Activated CD8-positive, alpha-beta memory T cell treated with anti-CD3 and anti-CD28 coated beads, Interleukin-2, amount 50 U/mL, for 24 hours (primary cell): ENCODE measurements at regions not wholly inside any gene's neighbourhood (a gene's known extent, or its start where the extent isn't known, plus 50 kb on each side); places are given as distances from the start of the nearest gene placed in this dataset.
"Not testable (repeated sequence)": the region's sequence is repeated elsewhere in the genome, so short reads cannot be mapped to it uniquely, and the experiment has no call there.

Source experiments
- DNase-seq: peaks from one replicate; pipeline ENCODE4 v3.0.0-alpha.2; 2020; ENCODE audit errors: extremely low read depth

DNA sequence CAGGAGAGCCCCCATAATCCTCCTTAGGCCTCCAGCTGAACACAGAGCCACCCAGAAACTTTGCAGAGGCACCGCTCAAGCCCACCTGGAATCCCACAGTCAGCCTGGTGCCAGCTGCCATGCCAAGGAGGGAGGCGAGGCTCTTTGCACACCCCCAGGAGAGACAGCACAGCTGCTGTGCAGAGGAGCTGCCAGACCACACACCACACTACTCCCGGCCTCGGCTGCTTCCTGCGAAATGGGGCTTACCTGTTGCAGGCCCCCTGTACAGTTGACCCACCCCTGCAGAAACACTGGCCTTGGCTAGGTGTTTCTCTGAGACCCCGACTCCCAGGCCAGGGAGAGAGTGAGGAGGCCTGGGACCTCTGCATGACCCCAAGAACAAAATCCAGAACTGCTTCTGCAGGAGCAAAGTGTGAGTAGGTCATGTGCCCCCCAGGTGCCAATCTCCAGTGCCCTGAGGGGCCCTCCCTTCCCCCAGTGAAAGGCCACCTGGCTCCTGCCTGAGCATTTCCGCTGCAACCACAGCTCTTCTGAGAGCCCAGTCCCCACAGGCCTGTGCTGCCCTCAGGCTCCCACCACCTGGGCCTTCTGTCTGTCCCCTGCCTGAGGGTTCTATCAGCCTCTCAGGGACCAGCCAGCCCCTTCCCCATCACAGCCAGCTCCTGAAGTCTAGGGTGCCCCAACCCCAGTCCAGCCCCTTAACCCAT lies 580.4 kb downstream of the UQCRFS1 start:
- DNase-seq, result no peak

DNA sequence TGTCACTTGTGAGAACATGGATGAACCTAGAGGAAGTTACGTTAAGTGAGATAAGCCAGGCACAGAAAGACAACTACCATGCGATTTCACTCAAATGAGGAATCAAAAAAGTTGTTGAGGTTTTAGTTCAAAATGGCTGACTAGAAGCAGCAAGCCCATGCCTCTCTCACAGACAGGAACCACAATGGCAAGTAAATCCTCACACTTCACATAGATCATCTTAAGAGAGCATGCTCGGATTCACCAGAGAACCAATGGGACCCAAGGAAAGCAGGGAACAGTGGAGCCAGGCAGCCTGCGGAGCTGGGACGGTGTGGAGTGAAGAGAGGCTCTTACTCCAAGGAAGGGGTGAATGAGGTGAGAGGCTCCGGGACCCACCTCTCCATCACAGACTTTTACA lies 581.0 kb downstream of the UQCRFS1 start:
- DNase-seq, result no peak

GRCh38 chr19:28627669-28628068 lies 585.3 kb downstream of the UQCRFS1 start:
- no peak for DNase-seq

DNA sequence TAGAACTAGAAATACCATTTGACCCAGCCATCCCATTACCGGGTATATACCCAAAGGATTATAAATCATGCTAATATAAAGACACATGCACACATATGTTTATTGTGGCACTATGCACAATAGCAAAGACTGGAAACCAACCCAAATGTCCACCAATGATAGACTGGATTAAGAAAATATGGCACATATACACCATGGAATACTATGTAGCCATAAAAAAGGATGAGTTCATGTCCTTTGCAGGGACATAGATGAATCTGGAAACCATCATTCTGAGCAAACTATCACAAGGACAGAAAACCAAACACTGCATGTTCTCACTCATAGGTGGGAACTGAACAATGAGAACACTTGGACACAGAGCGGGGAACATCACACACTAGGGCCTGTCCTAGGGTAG lies 586.5 kb downstream of the UQCRFS1 start:
- not testable (repeated sequence) for DNase-seq

- no peak for DNase-seq
Observed at GRCh38 chr19:28619816-28620429, 593.0 kb downstream of the UQCRFS1 start.

DNA sequence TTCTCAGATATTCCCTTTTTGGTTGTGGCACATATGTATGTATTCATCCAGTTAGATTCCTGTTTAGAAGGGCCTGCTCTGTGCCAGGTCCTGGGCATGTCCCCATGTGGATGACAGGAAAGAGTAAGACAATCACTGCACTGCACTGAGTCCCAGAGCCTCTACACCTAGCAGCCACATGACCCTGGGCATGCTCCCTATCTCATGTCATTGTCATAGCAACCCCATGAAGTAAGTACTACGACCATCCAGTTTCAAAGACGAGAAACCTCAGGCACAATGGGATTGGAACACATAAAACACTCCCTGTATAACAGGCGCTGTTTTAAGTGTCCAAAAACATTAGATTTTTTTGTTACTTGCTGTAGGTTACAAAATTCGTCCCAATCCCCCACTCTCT lies 594.4 kb downstream of the UQCRFS1 start:
- no peak for DNase-seq

- no peak for DNase-seq
Observed at GRCh38 chr19:28615966-28616365, 597.0 kb downstream of the UQCRFS1 start.

DNA sequence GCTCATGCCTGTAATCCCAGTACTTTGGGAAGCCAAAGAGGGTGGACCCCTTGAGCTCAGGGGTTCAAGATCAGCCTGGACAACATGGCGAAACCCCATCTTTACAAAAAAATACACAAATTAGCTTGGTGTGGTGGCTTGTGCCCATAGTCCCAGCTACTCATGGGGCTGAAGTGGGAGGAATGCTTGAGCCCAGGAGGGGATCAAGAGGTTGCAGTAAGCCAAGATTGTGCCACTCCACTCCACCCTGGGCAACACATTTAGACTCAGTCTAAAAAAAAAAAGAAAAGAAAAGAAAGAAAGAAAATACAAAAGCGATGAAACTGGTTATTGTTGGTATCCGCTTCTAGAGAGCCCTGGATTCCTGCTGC lies 597.4 kb downstream of the UQCRFS1 start:
- DNase-seq, result no peak

GRCh38 chr19:28614634-28615545 lies 598.1 kb downstream of the UQCRFS1 start:
- DNase-seq, result no peak

DNA sequence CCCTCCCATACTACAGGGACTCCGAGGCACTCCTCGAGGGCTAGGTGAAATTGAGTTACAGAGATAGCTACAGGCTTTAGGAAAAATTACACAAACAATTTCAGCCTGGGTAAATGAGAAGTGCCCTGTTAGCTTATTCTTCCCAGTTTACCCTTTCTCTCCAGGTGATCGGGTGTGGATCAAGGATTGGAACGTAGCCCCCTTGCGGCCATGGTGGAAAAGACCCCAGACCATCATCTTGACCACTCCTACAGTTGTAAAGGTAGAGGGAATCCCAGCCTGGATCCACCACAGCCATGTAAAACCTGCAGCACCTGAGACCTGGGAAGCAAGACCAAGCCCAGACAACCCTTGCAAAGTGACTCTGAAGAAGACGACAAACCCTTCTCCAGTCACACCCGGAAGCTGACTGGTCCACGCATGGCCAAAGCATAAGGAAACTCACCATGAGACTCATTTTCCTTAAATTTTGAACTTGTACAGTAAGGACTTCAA lies 600.6 kb downstream of the UQCRFS1 start:
- DNase-seq, result no peak

DNA sequence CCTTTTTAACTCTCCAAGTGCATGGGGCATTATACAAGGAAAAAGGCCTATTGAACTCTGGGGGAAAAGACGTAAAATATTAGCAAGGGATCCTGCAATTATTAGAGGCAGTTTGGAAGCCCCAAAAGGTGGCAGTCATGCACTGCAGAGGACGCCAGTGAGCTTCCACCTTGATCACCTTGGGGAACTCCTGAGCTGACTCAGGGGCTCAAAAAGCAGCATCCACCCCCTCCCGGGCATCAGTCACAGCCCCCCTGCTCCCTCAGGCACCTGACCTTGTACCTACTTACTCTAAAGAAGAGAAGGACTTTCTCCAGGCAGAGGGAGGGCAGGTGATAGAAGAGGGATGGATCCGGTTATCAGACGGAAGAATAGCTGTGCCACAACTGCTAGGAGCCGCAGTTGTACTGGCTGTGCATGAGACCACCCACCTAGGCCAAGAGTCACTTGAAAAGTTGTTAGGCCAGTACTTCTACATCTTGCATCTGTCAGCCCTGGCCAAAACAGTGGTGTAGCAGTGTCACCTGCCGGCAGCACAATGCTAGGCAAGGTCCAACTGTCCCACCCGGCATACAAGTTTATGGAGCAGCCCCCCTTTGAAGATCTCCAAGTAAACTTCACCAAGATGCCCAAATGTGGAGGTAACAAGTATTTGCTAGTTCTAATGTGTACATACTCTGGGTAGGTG lies 601.6 kb downstream of the UQCRFS1 start:
- DNase-seq, result not testable (repeated sequence)

GRCh38 chr19:28610731-28611130 lies 602.2 kb downstream of the UQCRFS1 start:
- no peak for DNase-seq

DNA sequence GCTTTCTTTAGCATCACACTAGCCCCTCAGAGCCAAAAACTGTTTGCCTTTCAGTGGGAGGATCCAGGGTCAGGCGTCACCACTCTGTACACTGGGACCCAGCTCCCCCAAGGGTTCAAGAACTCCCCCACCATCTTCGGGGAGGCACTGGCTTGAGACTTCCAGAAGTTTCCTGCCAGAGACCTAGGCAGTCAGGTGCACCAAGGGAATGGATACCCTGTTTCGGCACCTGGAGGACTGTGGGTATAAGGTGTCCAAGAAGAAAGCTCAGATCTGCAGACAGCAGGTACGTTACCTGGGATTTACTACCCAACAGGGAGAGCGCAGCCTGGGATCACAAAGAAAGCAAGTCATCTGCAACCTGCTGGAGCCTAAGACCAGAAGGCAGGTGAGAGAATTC lies 603.0 kb downstream of the UQCRFS1 start:
- no peak for DNase-seq

DNA sequence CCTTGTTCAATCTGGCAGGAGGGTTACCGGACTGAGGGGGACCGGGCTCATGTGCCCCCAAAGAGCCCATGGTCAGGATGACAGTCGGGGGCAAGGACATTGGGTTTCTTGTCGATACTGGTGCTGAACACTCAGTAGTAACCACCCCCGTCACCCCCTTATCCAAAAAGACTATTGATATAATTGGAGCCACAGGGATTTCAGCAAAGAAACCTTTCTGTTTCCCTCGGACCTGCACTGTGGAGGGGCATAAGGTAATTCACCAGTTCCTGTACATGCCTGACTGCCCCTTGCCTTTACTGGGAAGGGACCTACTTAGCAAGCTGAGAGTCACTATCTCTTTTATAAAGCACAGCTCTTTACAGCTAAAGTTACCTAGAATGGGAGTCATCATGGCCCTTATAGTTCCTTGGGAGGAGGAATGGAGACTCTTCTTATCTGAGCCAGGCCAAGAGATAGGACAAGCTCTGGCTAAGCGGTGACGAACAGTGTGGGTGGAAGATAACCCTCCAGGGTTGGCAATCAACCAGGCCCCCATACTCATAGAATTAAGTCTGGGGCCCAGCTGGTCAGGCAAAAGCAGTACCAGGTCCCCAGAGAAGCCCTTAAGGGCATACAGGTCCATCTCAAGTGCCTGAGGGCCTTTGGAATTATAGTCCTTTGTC lies 603.7 kb downstream of the UQCRFS1 start:
- DNase-seq, result no peak

- no peak for DNase-seq
Observed at GRCh38 chr19:28608292-28608691, 604.7 kb downstream of the UQCRFS1 start.

GRCh38 chr19:28607066-28607583 lies 605.8 kb downstream of the UQCRFS1 start:
- no peak for DNase-seq

GRCh38 chr19:28606269-28607032 lies 606.5 kb downstream of the UQCRFS1 start:
- DNase-seq, result no peak

DNA sequence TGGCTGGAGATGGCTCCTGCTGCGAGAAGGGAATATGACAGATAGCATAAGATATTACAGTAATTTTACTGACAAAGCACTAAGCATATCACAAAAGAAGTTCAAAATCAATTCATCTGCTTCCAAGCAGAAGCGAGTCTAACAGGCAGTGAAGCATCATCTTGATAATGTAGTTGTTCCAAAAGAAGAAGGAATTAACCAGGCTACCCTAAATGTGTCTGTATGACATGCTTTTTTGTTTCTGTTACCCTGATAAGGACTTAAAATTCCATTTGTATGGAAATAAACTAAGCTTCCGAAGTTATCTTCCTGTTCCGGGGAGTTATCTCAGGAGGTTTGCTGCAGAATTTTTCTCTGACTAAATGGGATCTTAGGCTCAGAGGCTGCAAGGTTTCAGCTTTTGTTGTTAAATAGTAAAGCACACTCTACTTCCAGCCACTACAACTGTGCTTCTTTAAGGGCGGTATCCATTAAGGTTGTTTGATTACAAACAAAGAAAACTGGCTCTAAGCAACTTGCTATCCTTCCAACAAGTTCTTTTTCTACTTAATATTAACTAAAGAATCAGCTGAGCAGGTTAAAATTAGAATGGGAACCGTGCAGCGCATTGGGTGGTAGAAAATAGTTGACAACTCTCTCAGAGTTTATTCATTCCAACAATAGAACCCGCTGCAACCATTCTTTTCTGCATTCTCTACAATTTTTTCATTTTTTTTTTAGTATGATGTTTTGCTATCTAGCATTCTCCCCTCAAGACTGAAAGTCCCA lies 607.3 kb downstream of the UQCRFS1 start:
- no peak for DNase-seq

DNA sequence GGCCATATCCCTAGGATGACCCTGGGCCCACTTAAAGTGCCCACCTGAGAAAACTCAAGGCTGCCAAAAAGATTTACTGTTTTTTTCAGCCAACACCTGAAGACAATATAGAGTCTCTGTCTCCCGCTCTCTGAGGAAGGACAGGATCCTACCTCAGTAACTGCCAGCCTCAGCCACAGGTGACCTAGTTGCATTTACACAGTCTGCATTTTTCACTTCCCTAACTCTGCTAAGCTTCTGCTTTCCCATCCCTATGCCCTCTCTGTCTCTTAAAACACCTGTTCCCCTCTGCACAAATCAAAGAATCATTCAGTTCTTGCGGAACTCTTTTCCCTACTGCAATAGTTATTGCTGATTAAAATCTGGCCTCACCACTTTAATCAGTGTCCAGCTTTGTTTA lies 609.5 kb downstream of the UQCRFS1 start:
- DNase-seq, result no peak
